HG03565 (cell line): ENCODE measurements at regions not wholly inside any gene's neighbourhood (a gene's known extent, or its start where the extent isn't known, plus 50 kb on each side); places are given as distances from the start of the nearest gene placed in this dataset.
"Not testable (repeated sequence)": the region's sequence is repeated elsewhere in the genome, so short reads cannot be mapped to it uniquely, and the experiment has no call there.

Experiments
- ATAC-seq: cut with Tn5 transposase; IDR thresholded peaks from one replicate; pipeline ENCODE4 v1.9.1; 2021; ENCODE audit warnings: mild to moderate bottlenecking, moderate library complexity; ENCODE audit not compliant: unreplicated experiment

- ATAC-seq, result no peak
Observed at GRCh38 chr18:35868915-35869314, 103.6 kb upstream of the RMP24 start.

GRCh38 chr18:35871337-35871736 is 101.1 kb upstream of the RMP24 start:
- no peak for ATAC-seq

DNA sequence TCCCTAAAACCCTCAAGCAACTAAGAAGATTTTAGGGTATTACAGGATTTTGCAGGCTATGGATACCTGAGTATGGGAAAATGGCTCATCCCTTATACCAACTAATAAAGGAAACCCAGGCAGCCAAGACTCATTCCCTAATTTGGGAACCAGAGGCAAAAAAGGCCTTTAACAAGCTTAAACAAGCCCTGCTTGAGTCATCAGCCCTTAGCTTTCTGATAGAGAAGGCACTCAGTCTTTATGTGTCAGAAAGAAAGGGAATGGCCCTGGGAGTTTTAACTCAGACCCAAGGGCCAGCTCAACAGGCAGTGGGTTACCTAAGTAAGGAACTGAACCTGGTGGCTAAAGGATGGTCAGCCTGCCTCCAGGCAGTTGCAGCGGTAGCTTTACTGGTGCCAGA is 96.9 kb upstream of the RMP24 start:
- no peak for ATAC-seq

GRCh38 chr18:35876243-35876642 is 96.2 kb upstream of the RMP24 start:
- no peak for ATAC-seq

DNA sequence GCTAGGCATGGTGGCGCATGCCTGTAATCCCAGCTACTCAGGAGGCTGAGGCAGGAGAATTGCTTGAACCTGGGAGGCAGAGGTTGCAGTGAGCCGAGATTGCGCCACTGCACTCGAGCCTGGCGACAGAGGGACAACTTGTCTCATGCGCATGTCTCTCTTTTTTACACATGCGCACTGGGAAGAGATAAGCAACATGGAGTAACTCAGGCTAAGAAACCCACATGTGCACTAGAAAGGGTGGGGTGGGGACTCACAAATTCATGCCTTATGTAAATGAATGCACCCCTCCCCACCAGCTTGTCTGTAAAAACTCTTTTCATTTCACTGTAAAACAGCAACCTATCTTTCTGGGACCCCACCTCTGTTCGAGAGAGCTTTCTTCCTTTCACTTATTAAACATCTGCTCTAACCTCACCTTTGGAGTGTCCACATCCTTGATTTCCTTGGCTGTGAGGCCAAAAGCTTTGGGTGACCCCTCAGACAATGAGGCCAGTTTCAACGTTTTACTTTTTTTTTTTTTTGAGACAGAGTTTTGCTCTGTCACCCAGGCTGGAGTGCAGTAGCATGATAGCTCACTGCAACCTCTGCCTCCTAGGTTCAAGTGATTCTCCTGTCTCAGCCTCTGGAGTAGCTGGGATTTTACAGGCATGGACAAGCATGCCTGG is 91.6 kb upstream of the RMP24 start:
- ATAC-seq, result no peak

DNA sequence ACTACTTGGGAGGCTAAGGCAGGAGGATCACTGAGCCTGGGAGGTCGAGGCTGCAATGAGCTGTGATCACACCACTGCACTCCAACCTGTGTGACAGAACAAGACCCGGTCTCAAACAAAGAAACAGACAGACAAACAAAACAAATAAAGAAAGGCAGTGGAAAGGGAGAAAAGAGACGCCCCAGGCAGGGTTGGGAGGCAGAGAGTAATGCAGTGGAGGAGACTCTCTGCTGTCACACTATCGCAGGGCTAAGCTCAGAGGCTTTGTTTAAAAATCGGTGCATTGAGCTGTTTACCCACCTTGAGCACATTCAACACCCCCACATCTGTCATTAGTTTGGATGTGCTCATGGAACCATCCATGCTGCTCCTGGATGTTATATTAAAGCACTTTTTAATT is 84.2 kb upstream of the RMP24 start:
- ATAC-seq, result no peak

- no peak for ATAC-seq
Observed at GRCh38 chr18:35889677-35890076, 82.8 kb upstream of the RMP24 start.

DNA sequence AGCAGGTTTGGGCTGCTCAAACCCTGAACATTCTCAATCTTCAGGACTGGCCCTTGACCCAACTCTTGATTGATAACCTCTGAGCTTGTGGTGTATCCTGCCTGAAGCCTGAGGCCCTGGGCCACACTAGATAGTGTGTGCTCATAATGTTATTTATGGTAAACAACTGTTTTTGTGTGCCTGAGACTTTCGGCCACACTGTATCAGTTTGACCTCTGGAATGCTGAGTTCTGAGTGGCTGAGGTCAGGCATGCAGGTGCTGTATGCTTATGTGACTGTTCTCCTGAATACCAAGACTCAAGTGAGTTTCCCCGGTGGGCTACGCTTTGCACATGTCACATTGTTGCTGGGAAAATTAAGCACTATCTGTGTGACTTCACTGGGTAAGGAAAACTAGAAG is 82.2 kb upstream of the RMP24 start:
- no peak for ATAC-seq

- ATAC-seq, result no peak
Observed at GRCh38 chr18:35892118-35892517, 80.4 kb upstream of the RMP24 start.

DNA sequence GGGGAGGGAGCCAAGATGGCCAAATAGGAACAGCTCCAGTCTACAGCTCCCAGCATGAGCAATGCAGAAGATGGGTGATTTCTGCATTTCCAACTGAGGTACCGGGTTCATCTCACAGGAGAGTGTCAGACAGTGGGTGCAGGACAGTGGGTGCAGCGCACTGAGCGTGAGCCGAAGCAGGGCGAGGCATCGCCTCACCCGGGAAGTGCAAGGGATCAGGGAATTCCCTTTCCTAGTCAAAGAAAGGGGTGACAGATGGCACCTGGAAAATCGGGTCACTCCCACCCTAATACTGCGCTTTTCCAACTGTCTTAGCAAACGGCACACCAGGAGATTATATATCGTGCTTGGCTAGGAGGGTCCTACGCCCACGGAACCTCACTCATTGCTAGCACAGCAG is 75.0 kb upstream of the RMP24 start:
- ATAC-seq, result not testable (repeated sequence)

DNA sequence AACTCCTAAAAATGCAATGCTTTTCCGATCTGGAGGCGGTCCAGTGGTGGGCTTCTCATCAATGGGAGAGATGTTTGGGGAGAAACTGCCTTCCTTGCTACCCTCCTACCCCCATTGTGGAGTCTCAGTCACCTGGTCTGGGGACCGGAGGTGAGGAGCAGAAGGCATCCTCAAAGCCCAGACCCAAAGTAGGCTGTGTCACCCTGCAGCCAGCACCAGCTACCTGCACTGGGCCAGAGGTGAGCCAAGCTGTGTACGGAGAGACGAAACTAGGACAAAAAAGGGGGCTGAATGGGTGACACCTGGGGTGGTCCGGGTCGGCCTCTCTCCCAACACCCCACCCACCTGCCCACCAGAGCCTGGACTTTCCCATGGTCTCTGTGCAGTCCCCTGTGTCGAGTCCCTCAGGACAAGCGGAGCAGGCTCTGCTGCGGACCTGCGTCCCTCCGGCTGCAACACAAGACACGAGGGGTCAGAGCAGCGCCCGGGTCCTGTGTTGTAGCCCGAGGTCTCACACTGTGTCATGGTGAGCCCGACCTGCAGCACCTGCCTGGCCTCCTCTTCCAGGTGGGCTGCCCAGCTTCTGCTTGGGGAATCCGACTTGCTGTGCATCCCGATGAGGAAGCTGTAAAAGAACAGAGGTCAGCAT is 68.0 kb upstream of the RMP24 start:
- ATAC-seq, result no peak

DNA sequence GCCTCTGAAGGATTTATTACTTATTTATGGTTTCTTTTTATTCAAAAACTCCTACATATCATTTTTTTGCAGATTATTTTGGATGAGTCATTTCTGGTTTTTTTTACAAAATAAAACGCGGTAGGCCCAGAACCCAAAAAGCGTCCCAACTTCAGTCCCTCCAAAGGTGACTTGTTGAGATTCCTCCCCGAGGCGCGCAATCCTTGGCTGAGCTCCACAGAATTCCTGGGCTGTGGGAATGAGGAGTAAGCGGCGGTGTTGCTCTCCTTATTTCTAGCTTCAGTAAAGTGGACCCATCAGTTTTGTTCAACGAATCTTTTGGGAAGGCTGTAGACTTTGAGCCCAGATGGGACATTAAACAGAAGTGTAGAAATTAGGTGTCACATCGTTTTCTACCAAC is 67.0 kb upstream of the RMP24 start:
- no peak for ATAC-seq

GRCh38 chr18:35906291-35906690 is 66.2 kb upstream of the RMP24 start:
- not testable (repeated sequence) for ATAC-seq

DNA sequence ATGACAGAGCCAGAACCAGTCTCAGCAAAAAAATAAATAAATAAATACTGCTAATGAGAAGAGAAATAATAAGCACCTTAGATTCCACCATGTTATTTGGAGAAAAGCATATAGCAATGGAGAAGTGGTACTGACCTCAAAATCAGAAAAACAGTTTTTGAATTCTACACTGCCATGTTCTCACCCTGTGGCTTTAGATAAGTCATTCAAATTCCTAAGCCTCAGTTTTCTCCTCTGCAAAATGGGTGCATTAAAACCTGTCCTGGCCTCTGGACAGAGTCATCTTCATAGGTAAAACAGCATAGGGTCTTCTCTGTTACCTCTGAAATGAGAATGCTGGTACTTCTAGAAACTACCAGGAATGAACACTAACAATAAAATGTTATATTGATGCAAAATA is 62.2 kb upstream of the RMP24 start:
- no peak for ATAC-seq

DNA sequence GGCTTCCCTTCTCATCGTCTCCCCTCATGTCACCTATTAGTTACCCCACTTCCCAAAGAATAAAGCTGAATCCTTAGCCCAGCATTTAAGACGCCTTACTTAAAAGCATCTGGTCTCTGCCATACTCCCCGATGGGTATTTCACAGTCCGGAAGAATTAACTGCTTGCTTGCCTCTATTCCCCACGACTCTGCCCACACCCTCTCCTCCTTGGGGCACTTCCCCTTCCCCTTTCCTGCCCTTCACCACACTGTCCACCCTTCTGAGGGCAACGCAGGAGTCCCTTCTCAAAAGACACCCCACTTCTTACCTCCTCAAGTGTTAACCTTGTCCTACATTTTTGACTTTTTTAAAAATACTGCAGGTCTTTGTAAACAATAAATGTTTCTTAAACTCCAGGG is 60.1 kb upstream of the RMP24 start:
- ATAC-seq, result no peak

GRCh38 chr18:35915056-35915455 is 57.4 kb upstream of the RMP24 start:
- ATAC-seq, result no peak

GRCh38 chr18:35917043-35917442 is 55.4 kb upstream of the RMP24 start:
- no peak for ATAC-seq

GRCh38 chr18:35918564-35918963 is 53.9 kb upstream of the RMP24 start:
- no peak for ATAC-seq

GRCh38 chr18:35919179-35919578 is 53.3 kb upstream of the RMP24 start:
- no peak for ATAC-seq

- no peak for ATAC-seq
Observed at GRCh38 chr18:35920623-35921022, 51.9 kb upstream of the RMP24 start.
